ENCODE measurements at regions not wholly inside any gene's neighbourhood (a gene's known extent, or its start where the extent isn't known, plus 50 kb on each side); places are given as distances from the start of the nearest gene placed in this dataset.

- TF ChIP-seq, protein P1, sequence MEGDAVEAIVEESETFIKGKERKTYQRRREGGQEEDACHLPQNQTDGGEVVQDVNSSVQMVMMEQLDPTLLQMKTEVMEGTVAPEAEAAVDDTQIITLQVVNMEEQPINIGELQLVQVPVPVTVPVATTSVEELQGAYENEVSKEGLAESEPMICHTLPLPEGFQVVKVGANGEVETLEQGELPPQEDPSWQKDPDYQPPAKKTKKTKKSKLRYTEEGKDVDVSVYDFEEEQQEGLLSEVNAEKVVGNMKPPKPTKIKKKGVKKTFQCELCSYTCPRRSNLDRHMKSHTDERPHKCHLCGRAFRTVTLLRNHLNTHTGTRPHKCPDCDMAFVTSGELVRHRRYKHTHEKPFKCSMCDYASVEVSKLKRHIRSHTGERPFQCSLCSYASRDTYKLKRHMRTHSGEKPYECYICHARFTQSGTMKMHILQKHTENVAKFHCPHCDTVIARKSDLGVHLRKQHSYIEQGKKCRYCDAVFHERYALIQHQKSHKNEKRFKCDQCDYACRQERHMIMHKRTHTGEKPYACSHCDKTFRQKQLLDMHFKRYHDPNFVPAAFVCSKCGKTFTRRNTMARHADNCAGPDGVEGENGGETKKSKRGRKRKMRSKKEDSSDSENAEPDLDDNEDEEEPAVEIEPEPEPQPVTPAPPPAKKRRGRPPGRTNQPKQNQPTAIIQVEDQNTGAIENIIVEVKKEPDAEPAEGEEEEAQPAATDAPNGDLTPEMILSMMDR (IDR thresholded peaks at IDR 0.05), result no peak
These were observed 142.3 kb downstream of the IGLL1 start for GRCh38 chr22:23437779-23438178.

DNA sequence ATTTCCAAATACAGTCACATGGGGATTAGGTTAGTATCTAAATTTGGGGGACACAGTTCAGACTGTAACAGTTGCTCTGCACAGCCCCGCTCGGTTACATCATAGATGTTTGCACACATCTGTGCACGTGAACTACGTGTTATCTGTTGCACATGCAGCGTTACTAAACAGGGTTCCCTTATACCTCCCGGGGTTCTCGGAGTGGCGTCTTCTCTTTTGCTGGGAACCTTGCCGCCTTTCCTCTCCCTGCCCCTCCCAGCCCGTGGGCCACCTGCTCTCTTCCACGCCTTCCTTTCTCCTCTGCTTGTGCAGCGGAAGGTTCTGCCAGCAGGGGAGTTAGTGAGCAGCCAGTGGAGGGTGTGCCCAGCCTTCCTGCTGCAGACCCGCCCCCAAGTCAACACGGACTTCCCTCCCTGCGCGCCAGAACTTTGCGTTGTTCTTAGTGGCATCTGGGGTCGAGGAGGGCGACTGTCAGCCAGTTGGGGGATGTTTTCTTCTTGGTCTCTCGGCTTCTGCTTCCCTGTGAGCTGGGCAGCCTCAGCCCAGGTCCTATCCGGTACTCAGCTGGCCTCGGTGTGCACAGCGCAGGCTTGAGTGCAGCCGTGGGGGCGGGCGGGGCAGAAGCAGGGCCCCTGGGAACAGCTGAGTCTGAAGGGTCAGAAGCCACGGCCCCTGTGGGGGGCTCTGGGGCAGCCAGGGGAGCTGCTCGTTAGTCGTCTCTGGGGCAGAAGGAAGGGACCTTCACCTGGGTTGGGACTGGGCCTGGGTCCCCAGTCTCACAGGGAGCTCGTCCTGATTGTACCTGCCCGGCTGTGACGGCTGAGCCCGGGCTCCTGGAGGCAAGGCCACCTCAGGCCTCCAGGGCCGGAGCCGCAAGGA, 146.7 kb downstream of the IGLL1 start:
- TF ChIP-seq, protein P1 (IDR thresholded peaks at IDR 0.05), result peak; percentile 70

- TF ChIP-seq, protein P1 (IDR thresholded peaks at IDR 0.05), result no peak
These were observed 148.6 kb downstream of the IGLL1 start for GRCh38 chr22:23431337-23432072.

DNA sequence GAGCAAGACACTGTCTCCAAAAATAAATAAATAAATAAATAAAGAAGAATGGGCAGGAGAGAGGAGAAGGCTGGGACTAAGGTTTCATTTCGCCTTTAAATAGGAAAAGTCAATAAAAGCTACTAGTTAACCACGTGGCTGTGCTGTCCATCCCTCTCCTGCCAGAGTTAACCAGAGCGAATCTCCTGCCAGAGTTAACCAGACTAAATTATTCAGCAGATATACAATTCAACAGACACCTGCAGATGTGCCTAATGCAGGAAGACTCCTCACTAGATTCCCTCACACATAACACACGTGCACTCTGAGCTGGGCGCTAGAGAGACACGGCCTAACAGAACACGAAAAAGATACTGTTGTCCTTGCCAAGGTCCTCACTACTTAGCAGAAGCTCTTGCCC, 156.1 kb downstream of the IGLL1 start:
- TF ChIP-seq, protein P1 (IDR thresholded peaks at IDR 0.05), result no peak

GRCh38 chr22:23419931-23420330, 160.2 kb downstream of the IGLL1 start:
- TF ChIP-seq, protein P1 (IDR thresholded peaks at IDR 0.05), result no peak

DNA sequence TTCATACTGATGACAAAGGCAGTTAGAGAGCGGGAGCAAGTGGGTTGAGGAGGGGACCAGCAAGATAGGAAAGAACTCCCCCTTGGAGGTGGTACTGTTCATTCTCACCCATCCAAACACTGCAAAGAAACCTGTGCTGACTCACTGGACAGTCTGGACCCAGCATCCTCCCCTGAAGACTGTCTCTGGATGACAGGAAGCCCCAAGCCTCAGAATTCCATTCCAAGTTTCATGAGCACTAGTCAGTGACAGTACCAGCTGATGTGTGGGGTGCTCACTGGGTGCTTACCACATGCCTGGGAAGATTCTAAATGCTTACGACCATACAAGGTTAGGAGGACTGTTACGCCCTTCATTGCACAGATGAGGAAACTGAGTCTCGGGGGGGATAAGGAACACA, 160.9 kb downstream of the IGLL1 start:
- TF ChIP-seq, protein P1 (IDR thresholded peaks at IDR 0.05), result no peak

GRCh38 chr22:23418159-23418788, 161.8 kb downstream of the IGLL1 start:
- TF ChIP-seq, protein P1 (IDR thresholded peaks at IDR 0.05), result no peak

Measured in LNCAP (cell line).